RWPE2 (cell line): ENCODE measurements at regions not wholly inside any gene's neighbourhood (a gene's known extent, or its start where the extent isn't known, plus 50 kb on each side); places are given as distances from the start of the nearest gene placed in this dataset.

Experiments
- ATAC-seq: fragments of 200-7000 bp; cut with Tn5 transposase; 3 replicates; pipeline ENCODE4 v1.9.1; 2021; ENCODE audit warnings: low read depth
- DNase-seq: peaks from one replicate; pipeline ENCODE4 v3.0.0-alpha.2; 2020; ENCODE audit warnings: low spot score
- H3K27ac ChIP-seq: fragments of 450-650 bp; 2 replicates; pipeline ENCODE4 v1.5.1; 2017; ENCODE audit warnings: mild to moderate bottlenecking; ENCODE audit not compliant: poor library complexity, severe bottlenecking
- H3K27me3 ChIP-seq: fragments of 250-450 bp; sonication (Bioruptor Pico); 2 replicates; pipeline ENCODE4 v1.5.1; 2021; ENCODE audit warnings: mild to moderate bottlenecking, moderate library complexity; ENCODE audit not compliant: insufficient read depth, poor library complexity, severe bottlenecking
- H3K36me3 ChIP-seq: fragments of 250-450 bp; sonication (Bioruptor Pico); 2 replicates; pipeline ENCODE4 v1.5.1; 2020; ENCODE audit warnings: low read depth, mild to moderate bottlenecking, moderate library complexity
- H3K4me1 ChIP-seq: fragments of 250-450 bp; sonication (Bioruptor Pico); 2 replicates; pipeline ENCODE4 v1.5.1; 2021; ENCODE audit warnings: mild to moderate bottlenecking, moderate library complexity; ENCODE audit not compliant: insufficient read depth, poor library complexity, severe bottlenecking
- H3K4me3 ChIP-seq: fragments of 250-450 bp; sonication (Bioruptor Pico); 2 replicates; pipeline ENCODE4 v1.5.1; 2021; ENCODE audit warnings: mild to moderate bottlenecking, moderate library complexity; ENCODE audit not compliant: severe bottlenecking
- H3K9me3 ChIP-seq: fragments of 250-450 bp; sonication (Bioruptor Pico); 2 replicates; pipeline ENCODE4 v1.5.1; 2021; ENCODE audit warnings: mild to moderate bottlenecking, moderate library complexity; ENCODE audit not compliant: severe bottlenecking
- TF ChIP-seq, protein P1 (sequence below): fragments of 450-650 bp; IDR thresholded peaks from one replicate; pipeline ENCODE4 v1.5.1; 2017; ENCODE audit warnings: mild to moderate bottlenecking, moderate library complexity; ENCODE audit not compliant: poor library complexity, severe bottlenecking

- no peak for DNase-seq
- Histone ChIP-seq H3K27me3 (no peaks in the 10 kb centered on the region), H3K4me1 (no peaks in the 10 kb centered on the region), H3K9me3 (no peaks in the 10 kb centered on the region), H3K27ac (no peak overlapping the region), H3K4me3 (no peak overlapping the region), H3K36me3 (no peaks in the 10 kb centered on the region)
- TF ChIP-seq, protein P1, sequence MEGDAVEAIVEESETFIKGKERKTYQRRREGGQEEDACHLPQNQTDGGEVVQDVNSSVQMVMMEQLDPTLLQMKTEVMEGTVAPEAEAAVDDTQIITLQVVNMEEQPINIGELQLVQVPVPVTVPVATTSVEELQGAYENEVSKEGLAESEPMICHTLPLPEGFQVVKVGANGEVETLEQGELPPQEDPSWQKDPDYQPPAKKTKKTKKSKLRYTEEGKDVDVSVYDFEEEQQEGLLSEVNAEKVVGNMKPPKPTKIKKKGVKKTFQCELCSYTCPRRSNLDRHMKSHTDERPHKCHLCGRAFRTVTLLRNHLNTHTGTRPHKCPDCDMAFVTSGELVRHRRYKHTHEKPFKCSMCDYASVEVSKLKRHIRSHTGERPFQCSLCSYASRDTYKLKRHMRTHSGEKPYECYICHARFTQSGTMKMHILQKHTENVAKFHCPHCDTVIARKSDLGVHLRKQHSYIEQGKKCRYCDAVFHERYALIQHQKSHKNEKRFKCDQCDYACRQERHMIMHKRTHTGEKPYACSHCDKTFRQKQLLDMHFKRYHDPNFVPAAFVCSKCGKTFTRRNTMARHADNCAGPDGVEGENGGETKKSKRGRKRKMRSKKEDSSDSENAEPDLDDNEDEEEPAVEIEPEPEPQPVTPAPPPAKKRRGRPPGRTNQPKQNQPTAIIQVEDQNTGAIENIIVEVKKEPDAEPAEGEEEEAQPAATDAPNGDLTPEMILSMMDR = no peak
- no peak for ATAC-seq
These were observed 249.0 kb upstream of the CCL2 start for GRCh38 chr17:34006126-34006525.

- Histone ChIP-seq H3K27me3 (no peaks in the 10 kb centered on the region), H3K27ac (no peak overlapping the region), H3K9me3 (no peaks in the 10 kb centered on the region), H3K4me1 (no peaks in the 10 kb centered on the region), H3K36me3 (no peaks in the 10 kb centered on the region), H3K4me3 (no peak overlapping the region)
- DNase-seq (no peak), ATAC-seq (no peak)
- TF ChIP-seq, protein P1 = no peak
These were observed 247.0 kb upstream of the CCL2 start for GRCh38 chr17:34008125-34008524.

- TF ChIP-seq, protein P1 = no peak
- H3K27ac ChIP-seq = no peak overlapping the region
- DNase-seq (no peak), ATAC-seq (peak; percentile 41; the same call in 1 of the 3 replicates)
- no peaks in the 10 kb centered on the region for H3K36me3 ChIP-seq
- H3K4me1 ChIP-seq = no peaks in the 10 kb centered on the region
- no peaks in the 10 kb centered on the region for H3K27me3 ChIP-seq
- H3K4me3 ChIP-seq = no peak overlapping the region
- H3K9me3 ChIP-seq = no peaks in the 10 kb centered on the region
These were observed 245.2 kb upstream of the CCL2 start for GRCh38 chr17:34009912-34010311.

DNA sequence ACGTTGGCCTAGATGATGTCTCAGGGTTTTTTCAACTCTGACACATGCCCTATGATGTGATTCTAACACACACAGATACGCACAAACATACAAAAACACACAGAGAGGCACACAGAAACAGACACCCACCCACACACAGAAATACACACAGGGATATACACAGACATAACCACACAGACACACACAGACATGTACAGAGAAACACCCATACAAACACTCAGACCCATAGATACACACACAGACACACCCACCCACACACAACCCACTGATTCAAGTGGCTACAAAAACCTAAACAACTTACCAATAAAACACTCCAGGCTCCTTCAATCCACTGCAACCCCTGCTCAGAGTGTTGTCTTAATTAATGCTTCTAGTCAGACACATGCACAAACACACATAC, 244.6 kb upstream of the CCL2 start:
- Histone ChIP-seq H3K27me3 (no peaks in the 10 kb centered on the region), H3K27ac (no peak overlapping the region), H3K36me3 (no peaks in the 10 kb centered on the region), H3K9me3 (no peaks in the 10 kb centered on the region), H3K4me3 (no peak overlapping the region), H3K4me1 (no peaks in the 10 kb centered on the region)
- TF ChIP-seq, protein P1 = no peak
- ATAC-seq = no peak
- DNase-seq = no peak

DNA sequence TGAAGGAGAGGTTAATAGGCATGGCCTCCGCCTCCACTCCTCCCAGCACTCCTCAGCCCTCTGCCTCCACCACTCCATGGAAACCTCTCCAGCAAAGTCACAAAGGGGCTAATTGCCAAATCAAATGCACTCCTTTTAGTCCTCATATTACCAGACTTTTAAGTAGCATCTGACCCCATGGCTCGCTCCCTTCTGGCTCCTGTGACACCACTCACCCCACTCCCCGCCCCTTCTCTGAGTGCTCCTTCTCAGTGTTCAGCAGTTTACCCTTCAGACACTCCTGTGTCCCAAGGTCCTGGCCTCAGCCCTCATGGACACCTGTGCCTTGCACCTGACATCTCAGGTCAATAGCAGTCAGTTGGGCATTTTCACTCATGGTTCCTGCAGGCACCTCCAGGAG, 243.5 kb upstream of the CCL2 start:
- DNase-seq (no peak), ATAC-seq (no peak)
- no peak overlapping the region for H3K4me3 ChIP-seq
- H3K27ac ChIP-seq = no peak overlapping the region
- no peaks in the 10 kb centered on the region for H3K9me3 ChIP-seq
- H3K27me3 ChIP-seq = no peaks in the 10 kb centered on the region
- H3K4me1 ChIP-seq = no peaks in the 10 kb centered on the region
- TF ChIP-seq, protein P1 = no peak
- no peaks in the 10 kb centered on the region for H3K36me3 ChIP-seq
